ENCODE measurements at regions not wholly inside any gene's neighbourhood (a gene's known extent, or its start where the extent isn't known, plus 50 kb on each side); places are given as distances from the start of the nearest gene placed in this dataset.

DNA sequence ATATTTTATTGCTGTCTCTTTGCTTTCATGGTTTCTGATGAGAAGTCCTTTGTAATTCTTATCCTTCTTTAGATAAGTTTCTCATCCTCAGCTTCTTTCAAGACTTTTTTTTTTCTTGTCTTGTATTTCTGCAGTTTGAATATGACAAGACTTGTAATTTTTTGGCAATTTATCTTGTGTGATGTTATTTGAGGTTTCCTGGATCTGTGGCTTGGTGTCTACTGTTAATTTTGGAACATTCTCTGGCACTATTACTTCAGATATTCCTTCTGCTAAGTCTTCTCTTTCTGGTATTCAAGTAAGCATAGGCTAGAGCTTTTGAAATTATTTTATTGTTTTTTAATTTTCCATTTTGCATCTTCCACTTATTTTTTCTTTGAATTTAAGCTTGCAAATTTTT, 1083.2 kb downstream of the CNTNAP5 start:
- Histone ChIP-seq H3K9me3 (no peaks in the 10 kb centered on the region), H3K27me3 (no peaks in the 10 kb centered on the region), H3K27ac (no peak overlapping the region), H3K4me1 (ENCODE audit: insufficient read depth) (no peaks in the 10 kb centered on the region), H3K4me3 (no peak overlapping the region), H3K36me3 (no peaks in the 10 kb centered on the region)
- TF ChIP-seq, protein P1, sequence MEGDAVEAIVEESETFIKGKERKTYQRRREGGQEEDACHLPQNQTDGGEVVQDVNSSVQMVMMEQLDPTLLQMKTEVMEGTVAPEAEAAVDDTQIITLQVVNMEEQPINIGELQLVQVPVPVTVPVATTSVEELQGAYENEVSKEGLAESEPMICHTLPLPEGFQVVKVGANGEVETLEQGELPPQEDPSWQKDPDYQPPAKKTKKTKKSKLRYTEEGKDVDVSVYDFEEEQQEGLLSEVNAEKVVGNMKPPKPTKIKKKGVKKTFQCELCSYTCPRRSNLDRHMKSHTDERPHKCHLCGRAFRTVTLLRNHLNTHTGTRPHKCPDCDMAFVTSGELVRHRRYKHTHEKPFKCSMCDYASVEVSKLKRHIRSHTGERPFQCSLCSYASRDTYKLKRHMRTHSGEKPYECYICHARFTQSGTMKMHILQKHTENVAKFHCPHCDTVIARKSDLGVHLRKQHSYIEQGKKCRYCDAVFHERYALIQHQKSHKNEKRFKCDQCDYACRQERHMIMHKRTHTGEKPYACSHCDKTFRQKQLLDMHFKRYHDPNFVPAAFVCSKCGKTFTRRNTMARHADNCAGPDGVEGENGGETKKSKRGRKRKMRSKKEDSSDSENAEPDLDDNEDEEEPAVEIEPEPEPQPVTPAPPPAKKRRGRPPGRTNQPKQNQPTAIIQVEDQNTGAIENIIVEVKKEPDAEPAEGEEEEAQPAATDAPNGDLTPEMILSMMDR (IDR thresholded peaks at IDR 0.05): no peak
- TF ChIP-seq EP300 (IDR thresholded peaks at IDR 0.05): no peak
- TF ChIP-seq POLR2A (IDR thresholded peaks at IDR 0.05): no peak
- intact Hi-C loops (cut with DNase I): no loop called here
- DNase-seq: no peak

DNA sequence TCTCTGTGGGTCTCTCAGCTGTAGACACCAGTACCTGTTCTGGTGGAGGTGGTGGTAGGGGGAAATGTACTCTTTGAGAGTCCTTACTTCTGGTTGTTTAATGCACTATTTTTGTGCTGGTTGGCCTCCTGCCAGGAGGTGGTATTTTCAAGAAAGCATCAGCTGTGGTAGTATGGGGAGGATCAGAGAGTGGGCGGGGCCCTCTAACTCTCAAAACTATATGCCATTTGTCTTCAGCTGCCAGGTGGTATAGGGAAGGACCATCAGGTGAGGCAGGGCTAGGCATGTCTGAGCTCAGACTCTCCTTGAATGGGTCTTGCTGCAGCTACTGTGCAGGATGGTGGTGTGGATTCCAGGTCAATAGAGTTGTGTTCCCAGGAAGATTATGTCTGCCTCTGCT, 1100.8 kb downstream of the CNTNAP5 start:
- Histone ChIP-seq H3K27me3 (no peaks in the 10 kb centered on the region), H3K36me3 (no peaks in the 10 kb centered on the region), H3K27ac (no peak overlapping the region), H3K9me3 (no peaks in the 10 kb centered on the region), H3K4me3 (no peak overlapping the region), H3K4me1 (ENCODE audit: insufficient read depth) (no peaks in the 10 kb centered on the region)
- DNase-seq: no peak
- 67 to 95% (median 79%) methylated on average over 1 of the region's 1 CpG for WGBS, 3 donors
- intact Hi-C loops (cut with DNase I): no loop called here
- no peak for TF ChIP-seq POLR2A (IDR thresholded peaks at IDR 0.05)
- TF ChIP-seq, protein P1 (IDR thresholded peaks at IDR 0.05): no peak
- TF ChIP-seq EP300 (IDR thresholded peaks at IDR 0.05): no peak

DNA sequence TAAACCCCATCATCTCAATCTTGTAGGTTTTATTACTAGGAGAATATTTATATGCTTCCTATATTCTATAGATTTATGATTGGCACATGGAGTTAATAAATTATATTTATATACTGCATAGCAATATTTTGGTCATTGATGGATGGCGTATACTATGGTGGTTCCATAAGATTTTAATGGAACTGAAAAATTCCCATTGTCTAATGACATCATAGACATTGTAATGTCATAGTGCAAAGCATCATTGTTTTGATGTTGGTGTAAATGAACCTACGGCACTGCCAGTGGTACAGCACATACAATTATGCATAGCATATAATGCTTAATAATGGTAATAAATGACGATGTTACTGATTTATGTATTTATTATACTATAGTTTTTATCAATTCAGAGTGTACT, 1135.9 kb downstream of the CNTNAP5 start:
- no peak for TF ChIP-seq EP300 (IDR thresholded peaks at IDR 0.05)
- TF ChIP-seq POLR2A (IDR thresholded peaks at IDR 0.05): no peak
- TF ChIP-seq, protein P1 (IDR thresholded peaks at IDR 0.05): no peak
- Histone ChIP-seq H3K4me1 (ENCODE audit: insufficient read depth) (no peaks in the 10 kb centered on the region), H3K27me3 (no peaks in the 10 kb centered on the region), H3K4me3 (no peak overlapping the region), H3K36me3 (no peaks in the 10 kb centered on the region), H3K27ac (no peak overlapping the region), H3K9me3 (no peaks in the 10 kb centered on the region)
- no peak for DNase-seq
- 84 to 92% (median 87%) methylated on average over 3 of the region's 3 CpGs for WGBS, 3 donors
- intact Hi-C loops (cut with DNase I): no loop called here

- H3K27me3 ChIP-seq: no peaks in the 10 kb centered on the region
- H3K4me1 ChIP-seq (ENCODE audit: insufficient read depth): no peaks in the 10 kb centered on the region
- intact Hi-C loops (cut with DNase I): no loop called here
- no peak overlapping the region for H3K27ac ChIP-seq
- H3K4me3 ChIP-seq: no peak overlapping the region
- no peak for DNase-seq
- 41 to 47% (median 47%) methylated on average over 2 of the region's 2 CpGs for whole genome bisulfite sequencing, 3 donors
- H3K36me3 ChIP-seq: no peaks in the 10 kb centered on the region
- TF ChIP-seq, protein P1 (IDR thresholded peaks at IDR 0.05): no peak
- TF ChIP-seq EP300 (IDR thresholded peaks at IDR 0.05): no peak
- no peak for TF ChIP-seq POLR2A (IDR thresholded peaks at IDR 0.05)
- no peaks in the 10 kb centered on the region for H3K9me3 ChIP-seq
Observed at GRCh38 chr2:125167152-125167551, 1142.1 kb downstream of the CNTNAP5 start.

- Histone ChIP-seq H3K9me3 (no peaks in the 10 kb centered on the region), H3K27me3 (no peaks in the 10 kb centered on the region), H3K4me1 (ENCODE audit: insufficient read depth) (no peaks in the 10 kb centered on the region), H3K36me3 (no peaks in the 10 kb centered on the region), H3K4me3 (no peak overlapping the region), H3K27ac (no peak overlapping the region)
- intact Hi-C loops (cut with DNase I): no loop called here
- TF ChIP-seq EP300 (IDR thresholded peaks at IDR 0.05) (no peak), POLR2A (IDR thresholded peaks at IDR 0.05) (no peak)
- TF ChIP-seq, protein P1 (IDR thresholded peaks at IDR 0.05): no peak
- DNase-seq: no peak
Observed at GRCh38 chr2:125167820-125168219, 1142.7 kb downstream of the CNTNAP5 start.
